ENCODE measurements at regions not wholly inside any gene's neighbourhood (a gene's known extent, or its start where the extent isn't known, plus 50 kb on each side); places are given as distances from the start of the nearest gene placed in this dataset.

DNA sequence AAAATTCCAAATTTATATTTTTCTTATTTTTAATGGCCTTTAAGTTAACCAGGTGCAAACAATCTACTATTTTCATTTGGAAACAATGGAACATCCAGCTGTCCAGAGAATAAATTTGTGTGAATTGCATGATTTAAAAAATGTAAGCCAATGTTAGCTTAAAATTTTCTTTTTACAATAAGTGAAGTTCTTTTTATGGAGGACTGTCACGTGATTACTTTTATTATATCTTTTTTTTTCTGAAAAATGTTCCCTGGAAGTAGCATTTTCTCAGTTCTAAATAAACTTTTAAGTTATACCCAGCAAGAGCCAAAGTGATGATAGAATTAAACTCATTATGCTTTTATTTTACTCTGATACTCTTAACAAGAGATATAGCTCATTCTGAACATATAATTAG is 267.7 kb upstream of the SLC35B3 start:
- Histone ChIP-seq H3K27ac (no peak overlapping the region), H3K9me3 (no peaks in the 10 kb centered on the region), H3K4me1 (peaks cover 5% of the 10 kb centered on the region), H3K27me3 (no peaks in the 10 kb centered on the region), H3K36me3 (no peaks in the 10 kb centered on the region), H3K4me3 (no peak overlapping the region)
- TF ChIP-seq POLR2A (IDR thresholded peaks at IDR 0.05) (no peak), POLR2AphosphoS5 (IDR thresholded peaks at IDR 0.05; ENCODE audit: insufficient read depth in 1 of 2, low read depth in 1 of 2) (no peak)
- TF ChIP-seq, protein P1, sequence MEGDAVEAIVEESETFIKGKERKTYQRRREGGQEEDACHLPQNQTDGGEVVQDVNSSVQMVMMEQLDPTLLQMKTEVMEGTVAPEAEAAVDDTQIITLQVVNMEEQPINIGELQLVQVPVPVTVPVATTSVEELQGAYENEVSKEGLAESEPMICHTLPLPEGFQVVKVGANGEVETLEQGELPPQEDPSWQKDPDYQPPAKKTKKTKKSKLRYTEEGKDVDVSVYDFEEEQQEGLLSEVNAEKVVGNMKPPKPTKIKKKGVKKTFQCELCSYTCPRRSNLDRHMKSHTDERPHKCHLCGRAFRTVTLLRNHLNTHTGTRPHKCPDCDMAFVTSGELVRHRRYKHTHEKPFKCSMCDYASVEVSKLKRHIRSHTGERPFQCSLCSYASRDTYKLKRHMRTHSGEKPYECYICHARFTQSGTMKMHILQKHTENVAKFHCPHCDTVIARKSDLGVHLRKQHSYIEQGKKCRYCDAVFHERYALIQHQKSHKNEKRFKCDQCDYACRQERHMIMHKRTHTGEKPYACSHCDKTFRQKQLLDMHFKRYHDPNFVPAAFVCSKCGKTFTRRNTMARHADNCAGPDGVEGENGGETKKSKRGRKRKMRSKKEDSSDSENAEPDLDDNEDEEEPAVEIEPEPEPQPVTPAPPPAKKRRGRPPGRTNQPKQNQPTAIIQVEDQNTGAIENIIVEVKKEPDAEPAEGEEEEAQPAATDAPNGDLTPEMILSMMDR (IDR thresholded peaks at IDR 0.05) = no peak
- no peak for DNase-seq (ENCODE audit: extremely low spot score in 2 of 2)
- intact Hi-C loops (cut with DNase I) = no loop called here

DNA sequence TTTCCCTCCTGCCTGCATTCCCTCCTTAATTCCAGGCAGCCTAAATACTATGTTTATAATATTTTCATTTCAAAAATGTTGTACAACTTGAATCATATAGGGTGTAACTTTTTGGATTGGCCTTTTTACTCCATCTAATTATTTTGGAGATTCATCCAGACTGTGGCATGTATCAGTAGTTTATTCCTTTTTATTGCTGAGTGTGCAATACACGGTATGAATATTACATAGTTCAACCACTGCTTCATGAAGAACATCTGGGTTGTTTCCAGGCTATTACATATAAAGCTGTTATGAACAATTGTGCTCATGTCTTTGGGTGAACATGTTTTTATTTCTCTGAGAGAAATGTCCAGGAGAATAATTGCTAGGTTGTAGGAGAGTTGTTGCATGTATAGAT is 253.5 kb upstream of the SLC35B3 start:
- no peak overlapping the region for H3K27ac ChIP-seq
- no peaks in the 10 kb centered on the region for H3K4me1 ChIP-seq
- no peak for DNase-seq (ENCODE audit: extremely low spot score in 2 of 2)
- no peaks in the 10 kb centered on the region for H3K27me3 ChIP-seq
- H3K9me3 ChIP-seq = no peaks in the 10 kb centered on the region
- intact Hi-C loops (cut with DNase I) = no loop called here
- H3K4me3 ChIP-seq = no peak overlapping the region
- H3K36me3 ChIP-seq = no peaks in the 10 kb centered on the region
- TF ChIP-seq, protein P1 (IDR thresholded peaks at IDR 0.05) = no peak
- TF ChIP-seq POLR2AphosphoS5 (IDR thresholded peaks at IDR 0.05; ENCODE audit: insufficient read depth in 1 of 2, low read depth in 1 of 2) (no peak), POLR2A (IDR thresholded peaks at IDR 0.05) (no peak)

DNA sequence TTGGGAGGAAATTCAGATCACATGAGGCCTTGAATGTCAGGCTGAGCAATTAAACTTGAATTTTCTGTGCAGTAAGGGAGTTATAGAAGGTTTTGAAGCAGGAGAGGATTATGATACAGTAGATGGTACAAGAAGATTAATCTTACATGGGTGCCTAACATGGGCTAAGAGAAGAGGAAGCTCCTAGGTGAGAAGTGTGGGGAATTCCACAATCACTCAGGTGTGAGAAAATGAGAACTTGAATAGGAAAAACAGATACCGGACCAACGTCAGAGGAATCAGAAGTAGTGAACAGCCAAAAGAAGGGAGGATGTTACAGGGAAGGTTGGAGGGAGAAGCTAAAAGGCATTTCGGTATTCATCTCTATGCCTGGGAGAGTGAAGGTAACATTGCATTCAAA is 250.7 kb upstream of the SLC35B3 start:
- DNase-seq (ENCODE audit: extremely low spot score in 2 of 2) = no peak
- Histone ChIP-seq H3K27me3 (no peaks in the 10 kb centered on the region), H3K36me3 (no peaks in the 10 kb centered on the region), H3K4me1 (no peaks in the 10 kb centered on the region), H3K27ac (no peak overlapping the region), H3K9me3 (no peaks in the 10 kb centered on the region), H3K4me3 (no peak overlapping the region)
- intact Hi-C loops (cut with DNase I) = no loop called here
- TF ChIP-seq, protein P1 (IDR thresholded peaks at IDR 0.05) = no peak
- TF ChIP-seq POLR2AphosphoS5 (IDR thresholded peaks at IDR 0.05; ENCODE audit: insufficient read depth in 1 of 2, low read depth in 1 of 2) (no peak), POLR2A (IDR thresholded peaks at IDR 0.05) (no peak)

DNA sequence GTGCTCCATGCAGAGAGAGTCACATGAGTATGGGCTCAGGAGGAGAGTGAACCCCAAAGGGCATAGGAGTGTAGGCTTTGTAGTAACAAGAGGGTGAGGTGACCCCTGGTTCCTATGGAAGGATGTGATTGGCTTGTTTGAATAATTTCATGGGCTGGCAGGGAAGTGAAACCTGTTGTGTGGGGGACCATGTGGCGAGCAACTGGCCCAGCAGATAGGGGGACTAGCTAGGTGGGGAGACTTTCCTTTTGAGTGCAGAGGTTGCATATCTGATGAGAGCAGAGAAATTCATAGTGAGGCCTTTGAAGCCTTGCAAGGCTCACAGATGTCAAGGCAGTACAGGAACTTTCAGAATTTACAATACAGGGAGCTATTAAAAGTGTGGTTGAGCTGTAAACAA is 247.9 kb upstream of the SLC35B3 start:
- TF ChIP-seq POLR2A (IDR thresholded peaks at IDR 0.05) (no peak), POLR2AphosphoS5 (IDR thresholded peaks at IDR 0.05; ENCODE audit: insufficient read depth in 1 of 2, low read depth in 1 of 2) (no peak)
- TF ChIP-seq, protein P1 (IDR thresholded peaks at IDR 0.05) = no peak
- H3K9me3 ChIP-seq = no peaks in the 10 kb centered on the region
- H3K27me3 ChIP-seq = no peaks in the 10 kb centered on the region
- H3K27ac ChIP-seq = no peak overlapping the region
- H3K4me3 ChIP-seq = no peak overlapping the region
- intact Hi-C loops (cut with DNase I) = no loop called here
- DNase-seq (ENCODE audit: extremely low spot score in 2 of 2) = no peak
- H3K36me3 ChIP-seq = no peaks in the 10 kb centered on the region
- H3K4me1 ChIP-seq = no peaks in the 10 kb centered on the region

DNA sequence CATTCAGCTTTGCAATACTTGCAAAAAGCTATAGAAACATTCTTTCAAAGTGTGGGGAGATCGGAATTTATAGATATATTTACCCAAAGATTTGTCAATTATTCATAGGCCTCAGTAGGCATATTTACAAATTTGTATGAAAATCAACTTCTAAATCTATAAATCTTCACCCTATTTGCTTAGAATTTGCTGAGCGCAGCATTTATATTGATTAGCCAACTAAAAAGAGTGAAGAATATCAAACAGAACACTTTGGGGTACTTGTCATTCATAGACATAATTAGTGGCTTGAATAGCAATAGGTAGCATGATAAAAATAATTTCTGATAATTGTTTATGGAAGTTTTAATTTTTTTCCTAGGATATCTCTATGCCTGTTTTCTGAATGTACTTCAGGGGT is 244.5 kb upstream of the SLC35B3 start:
- Histone ChIP-seq H3K36me3 (no peaks in the 10 kb centered on the region), H3K27me3 (no peaks in the 10 kb centered on the region), H3K9me3 (no peaks in the 10 kb centered on the region), H3K4me1 (no peaks in the 10 kb centered on the region), H3K4me3 (no peak overlapping the region), H3K27ac (no peak overlapping the region)
- DNase-seq (ENCODE audit: extremely low spot score in 2 of 2) = no peak
- TF ChIP-seq POLR2A (IDR thresholded peaks at IDR 0.05) = no peak
- TF ChIP-seq, protein P1 (IDR thresholded peaks at IDR 0.05) = no peak
- TF ChIP-seq POLR2AphosphoS5 (IDR thresholded peaks at IDR 0.05; ENCODE audit: insufficient read depth in 1 of 2, low read depth in 1 of 2) = no peak
- intact Hi-C loops (cut with DNase I) = no loop called here

Data from vagina (tissue), 2 donors.